ENCODE measurements at regions not wholly inside any gene's neighbourhood (a gene's known extent, or its start where the extent isn't known, plus 50 kb on each side); places are given as distances from the start of the nearest gene placed in this dataset.

DNA sequence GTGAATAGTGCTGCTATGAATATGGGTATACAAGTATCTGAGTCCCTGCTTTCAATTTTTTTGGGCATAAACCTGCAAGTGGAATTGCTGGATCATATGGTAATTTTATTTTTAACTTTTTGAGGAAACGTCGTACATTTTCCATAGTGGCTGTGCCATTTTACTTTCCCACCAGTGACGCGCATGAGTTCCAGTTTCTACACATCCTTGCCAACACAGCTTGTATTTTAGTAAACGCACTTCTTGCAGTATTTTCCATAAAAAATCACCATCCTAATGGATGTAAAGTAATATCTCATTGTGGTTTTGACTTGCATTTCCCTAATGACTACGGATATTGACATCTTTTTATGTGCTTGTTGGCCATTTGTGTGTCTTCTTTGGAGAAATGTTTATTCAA is 105.0 kb downstream of the NFKBIZ start:
- whole genome bisulfite sequencing (ENCODE audit: insufficient coverage, insufficient replicate concordance, low lambda C conversion rate, missing lambda C conversion rate): 67% methylated on average over 6 of the region's 6 CpGs
- TF ChIP-seq ETV6 (conservative IDR thresholded peaks at IDR 0.05 in 1 of 2, IDR thresholded peaks at IDR 0.05 in 1 of 2; ENCODE audit: borderline replicate concordance in 1 of 2, low read depth in 1 of 2) (no peak), SMAD5 (IDR thresholded peaks at IDR 0.05; ENCODE audit: low read depth) (no peak), PML (IDR thresholded peaks at IDR 0.05; ENCODE audit: low read length) (no peak), FOS (IDR thresholded peaks at IDR 0.05; ENCODE audit: borderline replicate concordance, extremely low read depth, insufficient read length) (no peak)
- H4K20me1 ChIP-seq (ENCODE audit: control insufficient read depth, insufficient read depth): no peaks in the 10 kb centered on the region
- ChIA-PET CTCF (no interaction called here), RAD21 (ENCODE audit: unreplicated experiment) (no interaction called here), POLR2A (no interaction called here), SMC1A (ENCODE audit: uncharacterized antibody, unreplicated experiment) (interaction anchor here (1.7 kb wide), 1 partner anchor 16 kb away, joined by 3 read pairs; no protein-coding TSS in a partner anchor)
- no peak overlapping the region for H3K9ac ChIP-seq (ENCODE audit: control insufficient read depth, insufficient read depth, low read length)
- no peaks in the 10 kb centered on the region; the same call in 2 of the 3 replicates for H3K9me3 ChIP-seq (replicated peaks; ENCODE audit: control insufficient read depth, insufficient read depth, low read length)
- no peaks in the 10 kb centered on the region for H3K79me2 ChIP-seq (ENCODE audit: control insufficient read depth, insufficient read depth, low read length)
- no peaks in the 10 kb centered on the region for H3K36me3 ChIP-seq (ENCODE audit: control insufficient read depth in 2 of 2, insufficient read depth in 2 of 2, low read length in 1 of 2)
- no peaks in the 10 kb centered on the region for H3K4me1 ChIP-seq (ENCODE audit: control insufficient read depth, insufficient read depth, low read length)
- intact Hi-C loops (cut with micrococcal nuclease; ENCODE audit: unreplicated experiment) (no loop called here), in situ Hi-C loops (cut with MboI) (no loop called here)
- H3K4me3 ChIP-seq: no peak overlapping the region
- BruUV-seq (replicated peaks): no TSS peak
- ATAC-seq: no peak
- no peak for DNase-seq (ENCODE audit: low read depth, low spot score)
- no peak overlapping the region for H3K4me2 ChIP-seq (ENCODE audit: control insufficient read depth, insufficient read depth)
- no peak for FAIRE-seq
- no peak overlapping the region for H3K27ac ChIP-seq (ENCODE audit: control insufficient read depth, insufficient read depth)
- H3K27me3 ChIP-seq (replicated peaks in 1 of 2; ENCODE audit: control insufficient read depth in 2 of 2, insufficient read depth in 2 of 2, low read length in 1 of 2): no peaks in the 10 kb centered on the region
- H2AFZ ChIP-seq (ENCODE audit: control insufficient read depth, low read depth, low read length): no peak overlapping the region

DNA sequence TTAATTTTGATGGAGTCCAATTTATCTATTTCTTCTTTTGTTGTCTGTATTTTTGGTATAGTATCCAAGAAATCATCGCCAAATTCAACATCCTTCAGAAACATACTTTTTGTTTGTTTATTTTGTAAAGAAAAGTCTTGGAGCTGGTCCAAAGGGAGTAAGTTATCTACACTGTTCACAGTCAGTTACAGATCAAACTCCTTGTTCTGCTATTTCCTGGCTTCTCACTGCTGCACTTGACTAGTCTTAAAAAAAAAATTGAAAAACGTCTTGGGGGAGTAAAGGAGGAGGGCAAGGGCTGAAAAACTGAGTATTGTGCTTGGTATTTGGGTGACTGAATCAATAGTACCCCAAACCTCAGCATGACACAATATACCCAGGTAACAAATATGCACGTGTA is 105.6 kb downstream of the NFKBIZ start:
- H4K20me1 ChIP-seq (ENCODE audit: control insufficient read depth, insufficient read depth): no peaks in the 10 kb centered on the region
- BruUV-seq (replicated peaks): no TSS peak
- no peak overlapping the region for H3K4me3 ChIP-seq
- in situ Hi-C loops (cut with MboI): no loop called here
- no peaks in the 10 kb centered on the region for H3K79me2 ChIP-seq (ENCODE audit: control insufficient read depth, insufficient read depth, low read length)
- intact Hi-C loops (cut with micrococcal nuclease; ENCODE audit: unreplicated experiment): no loop called here
- H3K4me1 ChIP-seq (ENCODE audit: control insufficient read depth, insufficient read depth, low read length): no peaks in the 10 kb centered on the region
- no peak for ATAC-seq
- no peak for TF ChIP-seq RAD21 (IDR thresholded peaks at IDR 0.05; ENCODE audit: insufficient read depth, low read depth, low read length)
- DNase-seq (ENCODE audit: low read depth, low spot score): no peak
- WGBS (ENCODE audit: insufficient coverage, insufficient replicate concordance, low lambda C conversion rate, missing lambda C conversion rate): 29% methylated on average over 3 of the region's 3 CpGs
- H2AFZ ChIP-seq (ENCODE audit: control insufficient read depth, low read depth, low read length): no peak overlapping the region
- ChIA-PET POLR2A (no interaction called here), SMC1A (ENCODE audit: uncharacterized antibody, unreplicated experiment) (interaction anchor here (1.7 kb wide), 1 partner anchor 16 kb away, joined by 3 read pairs; no protein-coding TSS in a partner anchor), RAD21 (ENCODE audit: unreplicated experiment) (no interaction called here), CTCF (no interaction called here)
- no peak overlapping the region for H3K27ac ChIP-seq (ENCODE audit: control insufficient read depth, insufficient read depth)
- no peaks in the 10 kb centered on the region; the same call in 2 of the 3 replicates for H3K9me3 ChIP-seq (replicated peaks; ENCODE audit: control insufficient read depth, insufficient read depth, low read length)
- no peaks in the 10 kb centered on the region for H3K27me3 ChIP-seq (replicated peaks in 1 of 2; ENCODE audit: control insufficient read depth in 2 of 2, insufficient read depth in 2 of 2, low read length in 1 of 2)
- H3K36me3 ChIP-seq (ENCODE audit: control insufficient read depth in 2 of 2, insufficient read depth in 2 of 2, low read length in 1 of 2): no peaks in the 10 kb centered on the region
- H3K9ac ChIP-seq (ENCODE audit: control insufficient read depth, insufficient read depth, low read length): no peak overlapping the region
- H3K4me2 ChIP-seq (ENCODE audit: control insufficient read depth, insufficient read depth): no peak overlapping the region
- no peak for FAIRE-seq
